H4 (cell line): ENCODE measurements at regions not wholly inside any gene's neighbourhood (a gene's known extent, or its start where the extent isn't known, plus 50 kb on each side); places are given as distances from the start of the nearest gene placed in this dataset.
"Not testable (repeated sequence)": the region's sequence is repeated elsewhere in the genome, so short reads cannot be mapped to it uniquely, and the experiment has no call there.

Experiments used
- DNase-seq: peaks from one replicate; pipeline ENCODE4 v3.0.0-alpha.2; 2015; ENCODE audit warnings: low spot score

GRCh38 chrX:87236830-87237440 lies 280.7 kb upstream of the KLHL4 start:
- DNase-seq = no peak

- DNase-seq = no peak
Observed at GRCh38 chrX:87265518-87265917, 252.1 kb upstream of the KLHL4 start.

GRCh38 chrX:87272491-87272890 lies 245.1 kb upstream of the KLHL4 start:
- DNase-seq = no peak

DNA sequence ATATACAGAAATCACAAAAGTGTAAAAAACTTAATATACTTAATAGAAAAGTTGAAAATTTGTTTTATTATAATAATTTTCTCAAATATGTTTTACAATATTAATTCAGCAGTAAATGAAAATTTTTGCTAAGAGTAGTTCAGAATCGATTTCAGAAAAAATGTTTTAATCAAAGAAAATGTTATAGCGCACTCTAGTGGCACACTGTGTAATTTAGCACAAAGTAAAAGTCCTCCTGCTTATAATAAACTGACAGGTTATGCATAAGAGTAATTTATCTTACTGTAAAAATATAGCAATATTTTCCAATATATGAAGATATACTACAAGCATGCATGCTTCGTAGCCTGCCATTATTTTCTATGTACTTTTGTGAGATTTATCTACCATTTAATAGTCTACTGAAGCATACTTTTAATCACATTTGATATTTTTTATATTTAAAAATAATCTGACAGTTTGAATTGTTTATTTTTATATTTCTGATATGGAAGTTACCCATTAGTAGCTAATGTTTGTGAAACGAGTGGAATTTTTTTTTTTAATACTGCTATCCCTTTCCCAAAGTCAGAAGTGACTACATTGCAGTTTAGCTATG lies 217.9 kb upstream of the KLHL4 start:
- peak; percentile 2 for DNase-seq

GRCh38 chrX:87310780-87311179 lies 206.8 kb upstream of the KLHL4 start:
- DNase-seq = no peak

- DNase-seq = no peak
Observed at GRCh38 chrX:87327267-87327666, 190.3 kb upstream of the KLHL4 start.

DNA sequence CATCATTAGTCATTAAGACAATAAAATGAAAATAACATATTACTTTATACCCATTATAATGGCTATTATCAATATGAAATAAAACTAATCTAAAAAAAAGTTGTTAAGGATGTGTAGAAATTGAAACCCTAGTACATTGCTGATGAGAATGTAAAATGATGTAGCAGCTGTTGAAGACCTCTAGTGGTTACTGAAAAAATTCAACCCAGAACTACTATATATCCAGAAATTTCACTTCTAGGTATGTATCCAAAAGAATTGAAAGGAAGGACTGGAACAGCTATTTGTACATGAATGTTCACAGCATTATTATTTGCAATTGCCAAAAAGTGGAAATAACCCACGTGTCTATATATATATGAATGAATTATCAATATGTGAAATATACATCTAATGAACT lies 180.3 kb upstream of the KLHL4 start:
- DNase-seq = no peak

DNA sequence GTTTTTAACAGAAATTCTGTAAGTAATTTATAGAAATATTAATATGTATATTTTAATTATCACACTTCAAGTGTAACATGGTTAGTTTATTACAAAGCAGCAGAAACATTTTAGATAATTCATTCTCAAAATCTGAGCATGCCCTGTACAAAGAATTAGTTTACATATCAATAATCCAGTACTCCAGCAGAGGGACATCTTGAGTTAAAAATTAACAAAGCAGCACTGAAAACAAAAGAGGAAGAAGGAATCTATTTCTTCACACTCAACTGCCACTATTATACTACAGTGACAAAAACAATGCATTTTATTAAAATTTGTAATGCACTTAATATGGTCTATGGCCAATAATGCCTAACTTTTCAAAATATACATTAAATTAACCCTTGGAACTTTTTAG lies 179.1 kb upstream of the KLHL4 start:
- peak; percentile 31 for DNase-seq

GRCh38 chrX:87370865-87371264 lies 146.7 kb upstream of the KLHL4 start:
- DNase-seq = no peak

GRCh38 chrX:87374324-87374723 lies 143.3 kb upstream of the KLHL4 start:
- DNase-seq = no peak

DNA sequence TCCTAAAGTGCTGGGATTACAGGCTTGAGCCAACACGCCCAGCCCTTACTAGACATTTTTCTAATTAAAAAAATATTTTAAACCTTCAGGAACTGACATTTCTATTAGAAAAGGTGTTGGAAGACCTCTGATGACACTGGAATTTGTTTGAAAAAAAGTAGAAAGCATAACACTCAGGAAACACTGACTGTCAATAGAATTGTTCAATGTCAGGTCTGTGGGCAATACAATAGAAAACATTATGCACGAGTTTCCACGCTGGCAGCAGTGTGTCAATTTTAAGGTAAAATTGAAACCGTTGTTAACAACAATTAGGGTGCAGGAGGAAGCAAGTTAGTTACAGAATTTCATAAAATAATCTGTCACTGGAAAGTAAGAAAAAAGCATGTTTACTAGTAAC lies 140.7 kb upstream of the KLHL4 start:
- DNase-seq = no peak

- DNase-seq = no peak
Observed at GRCh38 chrX:87388381-87388780, 129.2 kb upstream of the KLHL4 start.

DNA sequence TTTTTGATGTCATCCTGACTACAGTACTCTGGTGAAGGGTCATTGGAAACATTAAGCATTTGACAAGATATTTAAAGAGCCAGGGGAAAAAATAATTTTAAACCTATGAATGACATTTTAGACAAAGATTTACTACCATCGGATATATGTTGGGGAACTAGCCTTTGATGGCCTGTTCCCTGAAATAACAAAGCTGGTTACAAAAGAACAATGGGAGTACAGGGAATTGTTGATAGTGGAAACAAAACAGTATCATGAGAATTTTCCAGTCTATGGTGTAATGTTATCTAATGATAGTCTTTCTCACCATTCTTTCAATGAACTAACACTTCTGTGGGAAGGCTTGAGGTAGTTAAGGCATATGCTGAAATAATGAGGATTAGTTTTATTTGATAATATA lies 125.9 kb upstream of the KLHL4 start:
- no peak for DNase-seq

DNA sequence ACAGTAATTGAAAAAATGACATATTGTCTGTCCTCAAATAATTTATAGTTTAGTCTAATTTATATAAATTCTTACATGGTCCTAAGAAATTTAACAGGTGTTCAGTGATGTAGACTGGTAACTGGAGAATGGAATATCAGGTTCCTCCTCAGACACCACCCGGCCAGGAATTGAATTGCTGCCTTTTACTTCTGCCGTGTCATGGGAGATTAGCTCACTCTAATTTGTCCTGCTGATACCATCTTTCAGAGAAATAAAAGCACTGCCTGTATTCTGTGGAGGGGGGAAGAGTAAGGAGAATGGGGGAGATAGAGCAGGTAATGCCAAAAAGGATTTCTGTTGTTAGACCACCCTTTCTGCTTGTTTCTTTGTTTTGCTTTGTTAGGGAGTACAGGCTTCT lies 125.2 kb upstream of the KLHL4 start:
- DNase-seq = peak; percentile 14

DNA sequence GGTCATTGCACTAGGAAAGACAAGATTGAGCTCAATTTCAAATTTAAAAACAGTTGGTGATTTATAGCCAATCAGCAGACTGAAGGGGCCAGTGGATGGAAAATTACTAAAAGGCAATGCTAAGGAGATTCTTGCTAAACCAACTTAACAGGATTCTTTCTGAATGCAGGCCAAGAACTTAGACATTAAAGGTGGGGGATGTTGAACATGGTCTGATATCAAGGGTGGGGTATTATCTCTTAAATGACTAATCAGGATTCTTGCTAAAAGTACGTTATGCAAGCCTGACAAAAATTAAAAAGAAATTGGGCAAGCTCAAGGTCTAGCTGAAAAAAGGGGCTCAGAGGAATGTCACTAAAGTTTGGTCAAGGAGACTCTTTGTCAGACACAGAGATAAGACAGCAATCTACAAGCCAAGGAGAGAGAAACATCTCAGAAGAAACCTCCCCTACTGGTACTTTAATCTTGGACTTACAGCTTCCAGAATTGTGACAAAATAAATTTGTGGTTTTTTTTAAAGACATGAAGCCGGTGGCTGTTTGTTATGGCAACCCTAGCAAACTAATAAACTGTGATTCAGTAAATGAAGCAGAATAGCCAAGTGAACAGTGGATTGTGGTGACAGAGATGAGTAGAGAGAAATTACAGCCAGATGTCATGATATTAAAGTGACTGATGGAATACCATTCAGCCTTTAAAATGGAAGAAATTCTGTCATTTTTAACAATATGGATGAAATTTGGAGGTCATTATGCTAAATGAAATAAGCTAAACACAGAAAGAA lies 120.3 kb upstream of the KLHL4 start:
- peak; percentile 2 for DNase-seq

- no peak for DNase-seq
Observed at GRCh38 chrX:87402256-87402655, 115.3 kb upstream of the KLHL4 start.

- no peak for DNase-seq
Observed at GRCh38 chrX:87403551-87403950, 114.1 kb upstream of the KLHL4 start.

DNA sequence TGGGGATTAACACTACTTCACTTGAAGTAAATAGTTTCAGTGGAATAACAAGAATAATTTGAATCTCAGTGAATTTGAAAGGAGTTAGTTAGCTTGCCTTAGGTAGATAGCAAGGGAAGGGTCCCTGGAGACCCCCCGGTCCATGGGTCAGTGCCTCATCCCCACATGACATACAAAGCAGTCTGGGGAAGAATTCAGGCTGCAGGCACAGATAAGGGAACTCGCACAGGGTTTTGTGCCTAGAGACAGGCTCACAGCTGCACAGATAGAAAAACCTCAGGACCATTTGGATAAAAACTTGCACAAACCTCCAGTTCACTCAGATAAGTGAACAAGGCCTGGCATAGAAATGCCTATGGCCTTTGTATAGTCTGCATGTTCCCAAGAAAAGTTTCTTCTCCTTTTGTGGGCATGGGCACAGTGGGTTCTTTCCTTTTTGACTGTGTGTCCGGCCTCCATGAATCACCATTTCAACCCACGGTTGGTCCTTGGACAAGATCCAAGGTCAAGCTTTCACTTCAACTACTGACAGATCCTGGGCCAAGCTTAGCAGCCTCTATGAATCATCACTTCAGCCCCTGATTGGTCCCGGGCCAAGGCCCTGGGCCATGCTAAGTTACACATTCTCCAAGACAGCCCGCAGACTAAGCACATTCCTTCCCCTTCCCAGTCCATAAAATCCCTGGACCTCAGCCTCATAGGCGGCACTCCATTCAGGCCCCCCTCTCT lies 108.3 kb upstream of the KLHL4 start:
- DNase-seq = peak; percentile 91

DNA sequence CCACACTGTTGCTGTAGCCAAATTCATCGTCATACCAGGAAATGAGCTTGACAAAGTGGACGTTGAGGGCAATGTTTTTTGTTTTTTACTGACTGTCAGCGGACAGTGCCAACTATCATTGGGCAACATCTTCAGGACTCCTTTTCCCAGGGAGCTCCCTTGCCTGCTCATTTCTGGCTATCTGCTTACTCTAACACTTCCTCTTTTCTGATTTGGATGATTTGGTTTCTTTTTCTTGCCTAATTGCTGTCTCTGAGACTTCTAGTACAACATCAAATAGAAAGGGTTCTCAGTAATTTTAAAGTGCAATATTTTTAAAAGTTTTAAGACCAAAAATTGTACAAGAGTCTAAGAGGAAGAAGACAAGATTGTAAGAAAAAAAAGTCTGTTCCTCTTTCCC lies 92.0 kb upstream of the KLHL4 start:
- DNase-seq = no peak

GRCh38 chrX:87434618-87435017 lies 83.0 kb upstream of the KLHL4 start:
- DNase-seq = no peak

DNA sequence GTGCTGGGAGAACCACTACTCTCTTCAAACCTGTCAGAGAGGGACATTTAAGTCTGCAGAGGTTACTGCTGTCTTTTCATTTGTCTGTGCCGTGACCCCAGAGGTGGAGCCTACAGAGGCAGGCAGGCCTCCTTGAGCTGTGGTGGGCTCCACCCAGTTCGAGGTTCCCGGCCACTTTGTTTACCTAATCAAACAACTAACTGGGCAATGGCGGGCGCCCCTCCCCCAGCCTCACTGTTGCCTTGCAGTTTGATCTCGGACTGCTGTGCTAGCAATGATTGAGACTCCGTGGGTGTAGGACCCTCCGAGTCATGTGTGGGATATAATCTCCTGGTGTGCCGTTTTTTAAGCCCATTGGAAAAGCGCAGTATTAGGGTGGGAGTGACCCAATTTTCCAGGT lies 69.0 kb upstream of the KLHL4 start:
- not testable (repeated sequence) for DNase-seq

- not testable (repeated sequence) for DNase-seq
Observed at GRCh38 chrX:87465757-87466156, 51.8 kb upstream of the KLHL4 start.
